Parathyroid adenoma (tissue), 2 donors: ENCODE measurements at regions not wholly inside any gene's neighbourhood (a gene's known extent, or its start where the extent isn't known, plus 50 kb on each side); places are given as distances from the start of the nearest gene placed in this dataset.

Experiments used
- H2AFZ ChIP-seq: fragments of 300-600 bp; sonication (generic); one replicate; pipeline ENCODE4 v1.7.0; 2017; ENCODE audit warnings: antibody characterized with exemption, mild to moderate bottlenecking
- H3K27ac ChIP-seq: fragments of 300-600 bp; sonication (generic); one replicate; pipeline ENCODE4 v1.7.0; 2017
- H3K27me3 ChIP-seq: fragments of 300-600 bp; sonication (generic); one replicate; pipeline ENCODE4 v1.7.0; 2017; ENCODE audit warnings: low read length; ENCODE audit not compliant: control insufficient read depth, insufficient read depth
- H3K36me3 ChIP-seq: fragments of 300-600 bp; sonication (generic); one replicate; pipeline ENCODE4 v1.7.0; 2017; ENCODE audit warnings: low read length; ENCODE audit not compliant: control insufficient read depth, insufficient read depth
- H3K4me1 ChIP-seq: fragments of 300-600 bp; sonication (generic); one replicate; pipeline ENCODE4 v1.7.0; 2017; ENCODE audit warnings: control low read depth
- H3K4me2 ChIP-seq: fragments of 300-600 bp; sonication (generic); one replicate; pipeline ENCODE4 v1.7.0; 2017; ENCODE audit warnings: low read length
- H3K4me3 ChIP-seq: fragments of 300-600 bp; sonication (generic); one replicate; pipeline ENCODE4 v1.7.0; 2017; ENCODE audit warnings: low read depth, low read length
- H3K79me2 ChIP-seq: fragments of 300-600 bp; sonication (generic); one replicate; pipeline ENCODE4 v1.7.0; 2017; ENCODE audit warnings: control low read depth
- H3K9ac ChIP-seq: fragments of 300-600 bp; sonication (generic); one replicate; pipeline ENCODE4 v1.7.0; 2017; ENCODE audit warnings: mild to moderate bottlenecking
- H3K9me3 ChIP-seq: fragments of 300-600 bp; sonication (generic); one replicate; pipeline ENCODE4 v1.7.0; 2017; ENCODE audit warnings: low read length; ENCODE audit not compliant: control insufficient read depth
- TF ChIP-seq, protein P1 (sequence below): fragments of 300-600 bp; sonication (generic); IDR thresholded peaks from one replicate; pipeline ENCODE4 v1.7.0; 2017; ENCODE audit warnings: antibody characterized with exemption, mild to moderate bottlenecking
- donor health status: primary hyperparathyroidism.

GRCh38 chr11:70764356-70764905 lies 366.1 kb downstream of the CTTN start:
- Histone ChIP-seq H3K79me2 (no peaks in the 10 kb centered on the region), H3K4me1 (no peaks in the 10 kb centered on the region), H3K27me3 (no peaks in the 10 kb centered on the region), H3K9ac (no peak overlapping the region), H3K27ac (no peak overlapping the region), H3K9me3 (no peaks in the 10 kb centered on the region), H3K4me3 (no peak overlapping the region), H3K4me2 (no peak overlapping the region), H3K36me3 (no peaks in the 10 kb centered on the region), H2AFZ (no peak overlapping the region)
- TF ChIP-seq, protein P1, sequence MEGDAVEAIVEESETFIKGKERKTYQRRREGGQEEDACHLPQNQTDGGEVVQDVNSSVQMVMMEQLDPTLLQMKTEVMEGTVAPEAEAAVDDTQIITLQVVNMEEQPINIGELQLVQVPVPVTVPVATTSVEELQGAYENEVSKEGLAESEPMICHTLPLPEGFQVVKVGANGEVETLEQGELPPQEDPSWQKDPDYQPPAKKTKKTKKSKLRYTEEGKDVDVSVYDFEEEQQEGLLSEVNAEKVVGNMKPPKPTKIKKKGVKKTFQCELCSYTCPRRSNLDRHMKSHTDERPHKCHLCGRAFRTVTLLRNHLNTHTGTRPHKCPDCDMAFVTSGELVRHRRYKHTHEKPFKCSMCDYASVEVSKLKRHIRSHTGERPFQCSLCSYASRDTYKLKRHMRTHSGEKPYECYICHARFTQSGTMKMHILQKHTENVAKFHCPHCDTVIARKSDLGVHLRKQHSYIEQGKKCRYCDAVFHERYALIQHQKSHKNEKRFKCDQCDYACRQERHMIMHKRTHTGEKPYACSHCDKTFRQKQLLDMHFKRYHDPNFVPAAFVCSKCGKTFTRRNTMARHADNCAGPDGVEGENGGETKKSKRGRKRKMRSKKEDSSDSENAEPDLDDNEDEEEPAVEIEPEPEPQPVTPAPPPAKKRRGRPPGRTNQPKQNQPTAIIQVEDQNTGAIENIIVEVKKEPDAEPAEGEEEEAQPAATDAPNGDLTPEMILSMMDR, result no peak

DNA sequence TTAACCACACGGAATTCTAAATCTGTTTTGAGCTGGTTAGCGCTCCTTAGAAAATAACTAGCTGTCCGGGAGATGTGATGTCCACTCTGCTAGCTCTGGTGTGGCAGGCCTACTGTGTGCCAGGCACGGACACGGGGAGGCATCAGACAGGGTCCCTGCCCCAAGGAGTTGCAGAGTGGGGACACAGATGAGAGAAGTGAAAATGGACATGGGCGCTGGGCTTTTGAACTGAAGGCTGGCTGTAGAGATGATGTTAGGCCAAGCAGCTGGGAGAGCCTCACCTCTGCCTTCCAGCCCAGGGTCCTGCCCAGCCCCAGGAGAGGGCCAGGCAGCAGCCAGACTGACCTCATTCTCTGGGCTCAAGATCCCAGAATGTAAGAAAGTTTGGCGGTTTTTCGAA lies 368.6 kb downstream of the CTTN start:
- no peak overlapping the region for H2AFZ ChIP-seq
- H3K9me3 ChIP-seq, result no peaks in the 10 kb centered on the region
- no peak overlapping the region for H3K4me3 ChIP-seq
- TF ChIP-seq, protein P1, result no peak
- H3K27me3 ChIP-seq, result no peaks in the 10 kb centered on the region
- H3K79me2 ChIP-seq, result no peaks in the 10 kb centered on the region
- no peak overlapping the region for H3K27ac ChIP-seq
- H3K4me2 ChIP-seq, result no peak overlapping the region
- H3K36me3 ChIP-seq, result no peaks in the 10 kb centered on the region
- H3K4me1 ChIP-seq, result no peaks in the 10 kb centered on the region
- no peak overlapping the region for H3K9ac ChIP-seq

DNA sequence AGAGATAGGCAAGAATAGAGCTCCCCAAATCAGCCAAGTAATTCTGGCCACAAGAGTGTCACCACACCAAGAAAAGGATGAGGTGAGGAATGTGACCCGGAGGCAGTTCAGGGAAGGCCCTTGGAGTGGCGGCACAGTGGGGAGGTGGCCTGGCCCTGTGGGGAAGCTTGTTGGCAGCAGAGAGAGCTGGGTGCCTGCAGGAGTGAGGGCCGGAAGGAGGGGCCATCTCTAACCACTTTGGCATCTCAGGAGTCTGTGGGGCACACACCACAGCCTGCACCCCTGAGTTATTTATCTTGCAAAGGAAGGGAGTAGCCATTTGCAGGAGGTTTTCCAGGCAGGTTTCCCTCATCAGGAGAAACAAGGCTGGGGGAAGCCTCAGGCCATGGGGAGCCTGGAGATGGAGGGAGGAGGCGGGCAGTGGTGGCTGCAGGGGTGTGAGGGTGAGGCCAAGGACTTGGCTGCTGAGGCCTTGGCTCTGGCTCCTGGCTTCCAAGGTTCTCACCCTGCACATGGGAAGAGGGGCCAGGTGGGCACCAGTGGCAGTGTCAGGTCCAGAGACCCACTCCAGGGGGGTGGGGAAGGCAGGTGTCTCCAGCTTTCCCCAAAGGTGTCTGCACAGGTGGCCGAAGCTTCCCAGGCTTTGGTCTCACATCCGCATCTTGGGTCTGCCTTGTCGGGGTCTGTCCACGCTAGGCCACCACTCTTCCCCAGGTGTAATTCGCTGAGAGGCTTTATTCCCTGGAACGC lies 370.2 kb downstream of the CTTN start:
- no peak overlapping the region for H3K4me2 ChIP-seq
- no peak overlapping the region for H3K27ac ChIP-seq
- H3K4me1 ChIP-seq, result no peaks in the 10 kb centered on the region
- no peak overlapping the region for H2AFZ ChIP-seq
- no peaks in the 10 kb centered on the region for H3K27me3 ChIP-seq
- H3K79me2 ChIP-seq, result no peaks in the 10 kb centered on the region
- H3K9ac ChIP-seq, result no peak overlapping the region
- TF ChIP-seq, protein P1, result no peak
- H3K4me3 ChIP-seq, result no peak overlapping the region
- no peaks in the 10 kb centered on the region for H3K36me3 ChIP-seq
- H3K9me3 ChIP-seq, result no peaks in the 10 kb centered on the region

GRCh38 chr11:70769106-70769505 lies 370.8 kb downstream of the CTTN start:
- H3K4me3 ChIP-seq, result no peak overlapping the region
- H3K27ac ChIP-seq, result no peak overlapping the region
- TF ChIP-seq, protein P1, result no peak
- H3K4me1 ChIP-seq, result no peaks in the 10 kb centered on the region
- no peaks in the 10 kb centered on the region for H3K9me3 ChIP-seq
- no peak overlapping the region for H2AFZ ChIP-seq
- H3K36me3 ChIP-seq, result no peaks in the 10 kb centered on the region
- H3K79me2 ChIP-seq, result no peaks in the 10 kb centered on the region
- no peak overlapping the region for H3K4me2 ChIP-seq
- no peaks in the 10 kb centered on the region for H3K27me3 ChIP-seq
- H3K9ac ChIP-seq, result no peak overlapping the region

- TF ChIP-seq, protein P1, result no peak
- Histone ChIP-seq H3K27me3 (no peaks in the 10 kb centered on the region), H3K9me3 (no peaks in the 10 kb centered on the region), H3K4me1 (no peaks in the 10 kb centered on the region), H3K27ac (no peak overlapping the region), H2AFZ (no peak overlapping the region), H3K4me2 (no peak overlapping the region), H3K4me3 (no peak overlapping the region), H3K9ac (no peak overlapping the region), H3K36me3 (no peaks in the 10 kb centered on the region), H3K79me2 (no peaks in the 10 kb centered on the region)
Observed at GRCh38 chr11:70769521-70769920, 371.2 kb downstream of the CTTN start.
